Neural cell (in vitro differentiated cells): ENCODE measurements at regions not wholly inside any gene's neighbourhood (a gene's known extent, or its start where the extent isn't known, plus 50 kb on each side); places are given as distances from the start of the nearest gene placed in this dataset.

ENCODE experiments used
- EZH2 ChIP-seq: fragments of 200-600, 300-800 bp; shearing (Covaris generic), sonication (generic); IDR thresholded peaks from 2 replicates; pipeline ENCODE4 v1.6.1; 2014; ENCODE audit warnings: antibody characterized with exemption, low read length, borderline replicate concordance, mild to moderate bottlenecking; ENCODE audit not compliant: insufficient read depth, poor library complexity, severe bottlenecking
- MXI1 ChIP-seq: fragments of 450-650 bp; conservative IDR thresholded peaks from 2 replicates; pipeline ENCODE4 v1.6.1; 2014; ENCODE audit warnings: antibody characterized with exemption, mild to moderate bottlenecking; ENCODE audit not compliant: poor library complexity, severe bottlenecking
- POLR2AphosphoS5 ChIP-seq: IDR thresholded peaks from 2 replicates; pipeline ENCODE4 v1.6.1; 2012
- TAF1 ChIP-seq: IDR thresholded peaks from 2 replicates; pipeline ENCODE4 v1.6.1; 2012; ENCODE audit warnings: low read depth
- TF ChIP-seq, protein P1 (sequence below): fragments of 450-650 bp; IDR thresholded peaks from 2 replicates; pipeline ENCODE4 v1.5.1; 2014; ENCODE audit warnings: antibody characterized with exemption, mild to moderate bottlenecking, moderate library complexity; ENCODE audit not compliant: poor library complexity, severe bottlenecking

DNA sequence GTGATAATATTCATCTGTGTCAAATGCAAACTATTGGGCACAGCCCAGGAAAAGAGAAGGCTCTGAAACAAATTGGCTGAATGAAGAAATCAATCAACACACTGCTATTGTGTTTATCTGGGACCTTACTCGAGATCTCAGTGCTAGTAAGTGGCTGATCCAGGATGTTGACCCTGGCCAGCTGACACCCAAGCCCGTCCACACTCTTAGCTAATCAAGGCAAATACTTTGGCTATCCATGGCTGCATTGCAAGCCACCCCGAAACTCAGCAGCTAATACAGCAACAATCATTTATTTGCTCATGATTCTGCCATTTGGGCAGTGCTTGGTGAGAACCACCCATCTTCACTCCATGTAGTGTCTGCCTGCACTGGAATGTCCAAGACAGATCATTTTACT, 74.1 kb upstream of the UBE3A start:
- TF ChIP-seq, protein P1, sequence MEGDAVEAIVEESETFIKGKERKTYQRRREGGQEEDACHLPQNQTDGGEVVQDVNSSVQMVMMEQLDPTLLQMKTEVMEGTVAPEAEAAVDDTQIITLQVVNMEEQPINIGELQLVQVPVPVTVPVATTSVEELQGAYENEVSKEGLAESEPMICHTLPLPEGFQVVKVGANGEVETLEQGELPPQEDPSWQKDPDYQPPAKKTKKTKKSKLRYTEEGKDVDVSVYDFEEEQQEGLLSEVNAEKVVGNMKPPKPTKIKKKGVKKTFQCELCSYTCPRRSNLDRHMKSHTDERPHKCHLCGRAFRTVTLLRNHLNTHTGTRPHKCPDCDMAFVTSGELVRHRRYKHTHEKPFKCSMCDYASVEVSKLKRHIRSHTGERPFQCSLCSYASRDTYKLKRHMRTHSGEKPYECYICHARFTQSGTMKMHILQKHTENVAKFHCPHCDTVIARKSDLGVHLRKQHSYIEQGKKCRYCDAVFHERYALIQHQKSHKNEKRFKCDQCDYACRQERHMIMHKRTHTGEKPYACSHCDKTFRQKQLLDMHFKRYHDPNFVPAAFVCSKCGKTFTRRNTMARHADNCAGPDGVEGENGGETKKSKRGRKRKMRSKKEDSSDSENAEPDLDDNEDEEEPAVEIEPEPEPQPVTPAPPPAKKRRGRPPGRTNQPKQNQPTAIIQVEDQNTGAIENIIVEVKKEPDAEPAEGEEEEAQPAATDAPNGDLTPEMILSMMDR = no peak
- no peak for TF ChIP-seq MXI1
- TF ChIP-seq TAF1 = no peak
- TF ChIP-seq EZH2 = no peak
- TF ChIP-seq POLR2AphosphoS5 = no peak
